ENCODE measurements at regions not wholly inside any gene's neighbourhood (a gene's known extent, or its start where the extent isn't known, plus 50 kb on each side); places are given as distances from the start of the nearest gene placed in this dataset.
"Not testable (repeated sequence)": the region's sequence is repeated elsewhere in the genome, so short reads cannot be mapped to it uniquely, and the experiment has no call there.

- no peak for DNase-seq
- H3K9me3 ChIP-seq: no peaks in the 10 kb centered on the region
- intact Hi-C loops (cut with DNase I): no loop called here
- H3K27ac ChIP-seq: no peak overlapping the region
- H3K4me3 ChIP-seq: no peak overlapping the region
- H3K9ac ChIP-seq (ENCODE audit: low read depth in 2 of 2, low read length in 2 of 2): no peak overlapping the region
- no peaks in the 10 kb centered on the region for H3K4me1 ChIP-seq
- H3K27me3 ChIP-seq: no peaks in the 10 kb centered on the region
- no peak for TF ChIP-seq CTCF (IDR thresholded peaks at IDR 0.05)
- H3K36me3 ChIP-seq: no peaks in the 10 kb centered on the region
Measured at GRCh38 chr4:122086338-122087065, 65.6 kb upstream of the BLTP1 start.

GRCh38 chr4:122083989-122084388, 68.1 kb upstream of the BLTP1 start:
- no peaks in the 10 kb centered on the region for H3K4me1 ChIP-seq

GRCh38 chr4:122083351-122083750, 68.8 kb upstream of the BLTP1 start:
- Histone ChIP-seq H3K4me1 (no peaks in the 10 kb centered on the region), H3K27me3 (no peaks in the 10 kb centered on the region), H3K9ac (ENCODE audit: low read depth in 2 of 2, low read length in 2 of 2) (no peak overlapping the region), H3K27ac (no peak overlapping the region), H3K4me3 (no peak overlapping the region), H3K9me3 (no peaks in the 10 kb centered on the region), H3K36me3 (no peaks in the 10 kb centered on the region)
- intact Hi-C loops (cut with DNase I): no loop called here
- TF ChIP-seq CTCF (IDR thresholded peaks at IDR 0.05): no peak
- no peak for DNase-seq

More at GRCh38 chr4:122083989-122084388, 68.1 kb upstream of the BLTP1 start:
- Histone ChIP-seq H3K4me3 (no peak overlapping the region), H3K27me3 (no peaks in the 10 kb centered on the region), H3K27ac (no peak overlapping the region), H3K9me3 (no peaks in the 10 kb centered on the region), H3K36me3 (no peaks in the 10 kb centered on the region), H3K9ac (ENCODE audit: low read depth in 2 of 2, low read length in 2 of 2) (no peak overlapping the region)
- DNase-seq: no peak
- TF ChIP-seq CTCF (IDR thresholded peaks at IDR 0.05): no peak
- intact Hi-C loops (cut with DNase I): no loop called here

- Histone ChIP-seq H3K36me3 (no peaks in the 10 kb centered on the region), H3K9ac (ENCODE audit: low read depth in 2 of 2, low read length in 2 of 2) (no peak overlapping the region), H3K27me3 (no peaks in the 10 kb centered on the region), H3K27ac (no peak overlapping the region), H3K4me1 (no peaks in the 10 kb centered on the region), H3K9me3 (no peaks in the 10 kb centered on the region), H3K4me3 (no peak overlapping the region)
- DNase-seq: no peak
- intact Hi-C loops (cut with DNase I): no loop called here
- no peak for TF ChIP-seq CTCF (IDR thresholded peaks at IDR 0.05)
Measured at GRCh38 chr4:122082661-122083060, 69.5 kb upstream of the BLTP1 start.

- H3K9ac ChIP-seq (ENCODE audit: low read depth in 2 of 2, low read length in 2 of 2); H3K4me3 ChIP-seq; H3K27ac ChIP-seq; H3K36me3 ChIP-seq; intact Hi-C loops (cut with DNase I); H3K9me3 ChIP-seq; H3K4me1 ChIP-seq; H3K27me3 ChIP-seq; DNase-seq: not testable (repeated sequence)
Measured at GRCh38 chr4:122077653-122078052, 74.5 kb upstream of the BLTP1 start.

GRCh38 chr4:122076835-122077234, 75.3 kb upstream of the BLTP1 start:
- intact Hi-C loops (cut with DNase I); DNase-seq; H3K4me3 ChIP-seq; H3K9me3 ChIP-seq; H3K9ac ChIP-seq (ENCODE audit: low read depth in 2 of 2, low read length in 2 of 2); H3K27ac ChIP-seq; H3K27me3 ChIP-seq; H3K36me3 ChIP-seq; H3K4me1 ChIP-seq: not testable (repeated sequence)

Data from colonic mucosa (tissue), 4 donors.